Heart left ventricle (tissue), 16 donors: ENCODE measurements at regions not wholly inside any gene's neighbourhood (a gene's known extent, or its start where the extent isn't known, plus 50 kb on each side); places are given as distances from the start of the nearest gene placed in this dataset.

ENCODE experiments used
- ATAC-seq, 4 donors: fragments of 200-7000 bp; cut with Tn5 transposase; one replicate each; pipeline ENCODE4 v1.9.1; 2020 to 2022; ENCODE audit warnings: moderate library complexity in 4 of 4, mild to moderate bottlenecking in 3 of 4, moderate number of reproducible peaks in 1 of 4
- DNase-seq, 5 donors: peaks; one replicate each; pipeline ENCODE4 v3.0.0-alpha.2; 2020
- H3K27ac ChIP-seq, 12 donors: fragments of 200-600 bp; sonication (generic) in 4 of 12; one replicate each; pipeline versions ENCODE4 v1.5.0 to v1.8.0; 2016 to 2022; ENCODE audit warnings: mild to moderate bottlenecking in 2 of 12
- H3K27me3 ChIP-seq, 9 donors: fragments of 200-600 bp; sonication (generic) in 2 of 9; one replicate each; pipeline versions ENCODE4 v1.5.1 to v1.8.0; 2016 to 2022; ENCODE audit warnings: mild to moderate bottlenecking in 3 of 9
- H3K36me3 ChIP-seq, 9 donors: fragments of 200-600 bp; sonication (generic) in 2 of 9; one replicate each; pipeline versions ENCODE4 v1.5.0 to v1.8.0; 2018 to 2022; ENCODE audit warnings: mild to moderate bottlenecking in 2 of 9
- H3K4me1 ChIP-seq, 12 donors: fragments of 200-600 bp; sonication (generic) in 4 of 12; one replicate each; pipeline versions ENCODE4 v1.5.0 to v1.8.0; 2016 to 2022; ENCODE audit warnings: mild to moderate bottlenecking in 3 of 12
- H3K4me3 ChIP-seq, 12 donors: fragments of 200-600 bp; sonication (generic) in 4 of 12; one replicate each; pipeline versions ENCODE4 v1.5.0 to v1.8.0; 2017 to 2022; ENCODE audit warnings: mild to moderate bottlenecking in 9 of 12, moderate library complexity in 4 of 12
- H3K9me3 ChIP-seq, 12 donors: fragments of 200-600 bp; sonication (generic) in 4 of 12; one replicate each; pipeline versions ENCODE4 v1.5.0 to v1.8.0; 2016 to 2022; ENCODE audit warnings: mild to moderate bottlenecking in 1 of 12
- CTCF ChIP-seq, 12 donors: fragments of 200-600 bp; sonication (generic) in 4 of 12; IDR thresholded peaks; one replicate each; pipeline versions ENCODE4 v1.5.0 to v1.8.0; 2018 to 2022; ENCODE audit warnings: antibody characterized with exemption in 12 of 12, mild to moderate bottlenecking in 5 of 12
- POLR2A ChIP-seq, 2 donors: fragments of 450-650 bp; IDR thresholded peaks; one replicate each; pipeline ENCODE4 v1.6.1; 2017; ENCODE audit warnings: antibody characterized with exemption in 2 of 2, mild to moderate bottlenecking in 2 of 2, moderate library complexity in 2 of 2
- WGBS, 4 donors: extraction: QIAGEN DNeasy Blood & Tissue Kit in 2 of 4; methylation state at CpG; one replicate each; pipeline versions ENCODE4 v1.1.5 to v1.1.7; 2013 to 2018; 5-methylcytosine and 5-hydroxymethylcytosine counted together
- intact Hi-C, 10 donors: fragments of 100-400 bp; cut with DNase I; formaldehyde crosslinking; loops; one replicate each; pipeline versions ENCODE4 v1.11.1 to v1.14.2; 2022
- donor health status: ischemic (EF 13 %, LVEDD 7.1; RV severe dilation, severe dysfunction).
- donor health status: healthy with polysubstance abuse.
- donor health status: DM: no; HTN: yes; CAD: no.
- donor health status: DM: no; HTN: no; CAD: no.
- donor health status: ischemic (EF 25% LVEDD 6.9; RV normal size, moderate dysfunction).
- donor health status: ischemic (EF 25% LVEDD 5.7; RV mildly dilated, moderate dysfunction).
- donor health status: healthy.
- donor health status: DM: yes; HTN: yes; CAD: no.
- donor health status: ischemic (EF 35%, LVEDD 5.7; RV mildly dilated, moderate dysfunction).
- donor health status: nonischemic (EF 11% LVEDD 7.7; RV severe dilation, severe dysfunction).
- donor health status: DM: yes; HTN: yes; CAD: no.
- donor health status: PGD.
- donor health status: ischemic (EF 29% LVEDD 5.4; RV normal size, mild dysfunction).
- donor health status: nonischemic (EF 23%, LVEDD 6.1; RV moderate dilation, normal function).

- ATAC-seq = no peak
- no peak for DNase-seq
- TF ChIP-seq POLR2A (IDR thresholded peaks at IDR 0.05) = no peak
- TF ChIP-seq CTCF (IDR thresholded peaks at IDR 0.05) = no peak
- 85 to 90% (median 87%) methylated on average over 2 of the region's 2 CpGs for WGBS, 4 donors
- no peaks in the 10 kb centered on the region for H3K4me1 ChIP-seq
- H3K9me3 ChIP-seq = no peaks in the 10 kb centered on the region
- H3K4me3 ChIP-seq = no peak overlapping the region
- intact Hi-C loops = no loop called here
- H3K27me3 ChIP-seq = no peaks in the 10 kb centered on the region
- H3K27ac ChIP-seq = no peak overlapping the region
- H3K36me3 ChIP-seq = no peaks in the 10 kb centered on the region
Measured at GRCh38 chr4:125760201-125760819, 445.6 kb downstream of the FAT4 start.

- no peak for DNase-seq
- intact Hi-C loops = no loop called here
- Histone ChIP-seq H3K4me3 (no peak overlapping the region), H3K27me3 (no peaks in the 10 kb centered on the region), H3K27ac (no peak overlapping the region), H3K9me3 (no peaks in the 10 kb centered on the region), H3K36me3 (no peaks in the 10 kb centered on the region), H3K4me1 (no peaks in the 10 kb centered on the region)
- 86 to 93% (median 89%) methylated on average over 3 of the region's 3 CpGs for WGBS, 4 donors
- no peak for ATAC-seq
- TF ChIP-seq POLR2A (IDR thresholded peaks at IDR 0.05) (no peak), CTCF (IDR thresholded peaks at IDR 0.05) (no peak)
Measured at GRCh38 chr4:125760956-125761355, 446.2 kb downstream of the FAT4 start.

GRCh38 chr4:125762537-125762936, 447.8 kb downstream of the FAT4 start:
- Histone ChIP-seq H3K4me1 (no peaks in the 10 kb centered on the region), H3K4me3 (no peak overlapping the region), H3K27me3 (no peaks in the 10 kb centered on the region), H3K27ac (no peak overlapping the region), H3K9me3 (no peaks in the 10 kb centered on the region), H3K36me3 (no peaks in the 10 kb centered on the region)
- no peak for ATAC-seq
- DNase-seq = no peak
- 58 to 73% (median 61%) methylated on average over 3 of the region's 3 CpGs for WGBS, 4 donors
- TF ChIP-seq POLR2A (IDR thresholded peaks at IDR 0.05) (no peak), CTCF (IDR thresholded peaks at IDR 0.05) (no peak)
- intact Hi-C loops = no loop called here

GRCh38 chr4:125765941-125766340, 451.2 kb downstream of the FAT4 start:
- H3K4me1 ChIP-seq = no peaks in the 10 kb centered on the region
- no peaks in the 10 kb centered on the region for H3K9me3 ChIP-seq
- no peaks in the 10 kb centered on the region for H3K36me3 ChIP-seq
- ATAC-seq (no peak), DNase-seq (no peak)
- TF ChIP-seq POLR2A (IDR thresholded peaks at IDR 0.05) = no peak
- no peak for TF ChIP-seq CTCF (IDR thresholded peaks at IDR 0.05)
- intact Hi-C loops = no loop called here
- H3K27ac ChIP-seq = no peak overlapping the region
- H3K4me3 ChIP-seq = no peak overlapping the region
- H3K27me3 ChIP-seq = no peaks in the 10 kb centered on the region
